Liver (tissue), 8 donors: ENCODE measurements at regions not wholly inside any gene's neighbourhood (a gene's known extent, or its start where the extent isn't known, plus 50 kb on each side); places are given as distances from the start of the nearest gene placed in this dataset.

ENCODE experiments used
- DNase-seq: peaks from one replicate; pipeline ENCODE4 v3.0.0-alpha.2; 2017; ENCODE audit warnings: low spot score
- H3K27ac ChIP-seq, 2 donors: one replicate each; pipeline ENCODE4 v1.7.0; 2013; ENCODE audit warnings: inconsistent platforms in 2 of 2, low read length in 2 of 2, control low read depth in 1 of 2, low read depth in 1 of 2, mild to moderate bottlenecking in 1 of 2
- H3K27me3 ChIP-seq, 4 donors: one replicate each; pipeline versions ENCODE4 v1.6.1 to v1.7.0; 2013; ENCODE audit warnings: low read length in 3 of 4, inconsistent platforms in 1 of 4, mild to moderate bottlenecking in 1 of 4, moderate library complexity in 1 of 4; ENCODE audit not compliant: control insufficient read depth in 4 of 4, insufficient read depth in 4 of 4
- H3K36me3 ChIP-seq, 4 donors: one replicate each; pipeline versions ENCODE4 v1.6.1 to v1.7.0; 2013; ENCODE audit warnings: low read length in 3 of 4, mild to moderate bottlenecking in 3 of 4, low read depth in 1 of 4, moderate library complexity in 1 of 4; ENCODE audit not compliant: control insufficient read depth in 4 of 4, insufficient read depth in 3 of 4
- H3K4me1 ChIP-seq, 4 donors: one replicate each; pipeline versions ENCODE4 v1.6.1 to v1.7.0; 2013; ENCODE audit warnings: low read length in 3 of 4, mild to moderate bottlenecking in 3 of 4, moderate library complexity in 1 of 4; ENCODE audit not compliant: control insufficient read depth in 4 of 4, insufficient read depth in 4 of 4
- H3K4me3 ChIP-seq, 3 donors: one replicate each; pipeline versions ENCODE4 v1.6.1 to v1.7.0; 2013; ENCODE audit warnings: low read length in 3 of 3, control low read depth in 1 of 3, low read depth in 1 of 3, mild to moderate bottlenecking in 1 of 3
- H3K9ac ChIP-seq, 2 donors: one replicate each; pipeline ENCODE4 v1.7.0; 2013; ENCODE audit warnings: low read length in 2 of 2, mild to moderate bottlenecking in 2 of 2, moderate library complexity in 2 of 2, control low read depth in 1 of 2, low read depth in 1 of 2
- H3K9me3 ChIP-seq, 4 donors: one replicate each; pipeline versions ENCODE4 v1.6.1 to v1.7.0; 2013; ENCODE audit warnings: low read length in 3 of 4; ENCODE audit not compliant: control insufficient read depth in 4 of 4
- EGR1 ChIP-seq, 2 donors: IDR thresholded peaks; 2 replicates each; pipeline ENCODE4 v1.6.1; 2016 to 2018; ENCODE audit warnings: antibody characterized with exemption in 2 of 2, low read depth in 2 of 2
- FOXA2 ChIP-seq: IDR thresholded peaks from 2 replicates; pipeline ENCODE4 v1.6.1; 2016; ENCODE audit warnings: antibody characterized with exemption
- GABPA ChIP-seq, 2 donors: IDR thresholded peaks in 1 of 2; conservative IDR thresholded peaks in 1 of 2; 2 replicates each; pipeline ENCODE4 v1.6.1; 2016; ENCODE audit warnings: antibody characterized with exemption in 2 of 2, mild to moderate bottlenecking in 1 of 2, moderate library complexity in 1 of 2
- HNF4A ChIP-seq, 2 donors: conservative IDR thresholded peaks; 2 replicates each; pipeline ENCODE4 v1.6.1; 2016; ENCODE audit warnings: antibody characterized with exemption in 2 of 2, mild to moderate bottlenecking in 2 of 2
- HNF4G ChIP-seq: IDR thresholded peaks from 2 replicates; pipeline ENCODE4 v1.6.1; 2016; ENCODE audit warnings: antibody characterized with exemption
- JUND ChIP-seq, 2 donors: IDR thresholded peaks; 2 replicates each; pipeline ENCODE4 v1.6.1; 2016; ENCODE audit warnings: antibody characterized with exemption in 2 of 2
- NR2F2 ChIP-seq: IDR thresholded peaks from 2 replicates; pipeline ENCODE4 v1.6.1; 2016; ENCODE audit warnings: antibody characterized with exemption
- RAD21 ChIP-seq, 2 donors: IDR thresholded peaks; 2 replicates each; pipeline ENCODE4 v1.6.1; 2016; ENCODE audit warnings: antibody characterized with exemption in 2 of 2, mild to moderate bottlenecking in 2 of 2
- REST ChIP-seq: IDR thresholded peaks from 2 replicates; pipeline ENCODE4 v1.6.1; 2016; ENCODE audit warnings: antibody characterized with exemption, mild to moderate bottlenecking
- RXRA ChIP-seq, 2 donors: IDR thresholded peaks; 2 replicates each; pipeline ENCODE4 v1.6.1; 2017 to 2018; ENCODE audit warnings: antibody characterized with exemption in 2 of 2, mild to moderate bottlenecking in 1 of 2
- SP1 ChIP-seq: IDR thresholded peaks from 2 replicates; pipeline ENCODE4 v1.6.1; 2018; ENCODE audit warnings: antibody characterized with exemption, mild to moderate bottlenecking
- TAF1 ChIP-seq: conservative IDR thresholded peaks from 2 replicates; pipeline ENCODE4 v1.6.1; 2016; ENCODE audit warnings: antibody characterized with exemption, mild to moderate bottlenecking
- YY1 ChIP-seq: IDR thresholded peaks from 2 replicates; pipeline ENCODE4 v1.6.1; 2016; ENCODE audit warnings: antibody characterized with exemption, mild to moderate bottlenecking
- ZBTB33 ChIP-seq: IDR thresholded peaks from 2 replicates; pipeline ENCODE4 v1.6.1; 2016; ENCODE audit warnings: antibody characterized with exemption
- WGBS: extraction: QIAGEN DNeasy Blood & Tissue Kit; methylation state at CpG from one replicate; pipeline ENCODE4 v1.1.7; 2013; 5-methylcytosine and 5-hydroxymethylcytosine counted together
- TF ChIP-seq, protein P1 (sequence below): fragments of 150-350 bp; IDR thresholded peaks from 2 replicates; pipeline ENCODE4 v1.5.1; 2017; ENCODE audit warnings: improper control_type of control experiment, low read depth, low read length; ENCODE audit not compliant: missing input control
- TF ChIP-seq, protein P2 (sequence below): IDR thresholded peaks from 2 replicates; pipeline ENCODE4 v1.6.1; 2016; ENCODE audit warnings: antibody characterized with exemption
- donor health status: healthy.
- donor health status: healthy.
- donor health status: healthy.
- donor health status: healthy.
- donor health status: healthy.

GRCh38 chr9:134981829-134982228 lies 64.1 kb upstream of the FCN1 start:
- Histone ChIP-seq H3K4me1 (no peaks in the 10 kb centered on the region), H3K4me3 (no peak overlapping the region), H3K9ac (no peak overlapping the region), H3K27me3 (peaks cover 0 to 3% (median 0%) of the 10 kb centered on the region in 4 donors), H3K9me3 (no peaks in the 10 kb centered on the region), H3K27ac (no peak overlapping the region), H3K36me3 (no peaks in the 10 kb centered on the region)
- no peak for DNase-seq
- 91% methylated on average over 11 of the region's 11 CpGs for WGBS
- TF ChIP-seq HNF4A (conservative IDR thresholded peaks at IDR 0.05) (no peak), RXRA (IDR thresholded peaks at IDR 0.05) (no peak), HNF4G (no peak), SP1 (no peak), GABPA (IDR thresholded peaks at IDR 0.05 in 1 of 2, conservative IDR thresholded peaks at IDR 0.05 in 1 of 2) (no peak), TAF1 (no peak), YY1 (no peak), FOXA2 (no peak), JUND (IDR thresholded peaks at IDR 0.05) (no peak), NR2F2 (no peak), EGR1 (IDR thresholded peaks at IDR 0.05; ENCODE audit: low read depth in 2 of 2) (no peak)
- TF ChIP-seq, protein P1, sequence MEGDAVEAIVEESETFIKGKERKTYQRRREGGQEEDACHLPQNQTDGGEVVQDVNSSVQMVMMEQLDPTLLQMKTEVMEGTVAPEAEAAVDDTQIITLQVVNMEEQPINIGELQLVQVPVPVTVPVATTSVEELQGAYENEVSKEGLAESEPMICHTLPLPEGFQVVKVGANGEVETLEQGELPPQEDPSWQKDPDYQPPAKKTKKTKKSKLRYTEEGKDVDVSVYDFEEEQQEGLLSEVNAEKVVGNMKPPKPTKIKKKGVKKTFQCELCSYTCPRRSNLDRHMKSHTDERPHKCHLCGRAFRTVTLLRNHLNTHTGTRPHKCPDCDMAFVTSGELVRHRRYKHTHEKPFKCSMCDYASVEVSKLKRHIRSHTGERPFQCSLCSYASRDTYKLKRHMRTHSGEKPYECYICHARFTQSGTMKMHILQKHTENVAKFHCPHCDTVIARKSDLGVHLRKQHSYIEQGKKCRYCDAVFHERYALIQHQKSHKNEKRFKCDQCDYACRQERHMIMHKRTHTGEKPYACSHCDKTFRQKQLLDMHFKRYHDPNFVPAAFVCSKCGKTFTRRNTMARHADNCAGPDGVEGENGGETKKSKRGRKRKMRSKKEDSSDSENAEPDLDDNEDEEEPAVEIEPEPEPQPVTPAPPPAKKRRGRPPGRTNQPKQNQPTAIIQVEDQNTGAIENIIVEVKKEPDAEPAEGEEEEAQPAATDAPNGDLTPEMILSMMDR = no peak
- TF ChIP-seq, protein P2, sequence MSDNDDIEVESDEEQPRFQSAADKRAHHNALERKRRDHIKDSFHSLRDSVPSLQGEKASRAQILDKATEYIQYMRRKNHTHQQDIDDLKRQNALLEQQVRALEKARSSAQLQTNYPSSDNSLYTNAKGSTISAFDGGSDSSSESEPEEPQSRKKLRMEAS = no peak

GRCh38 chr9:134982311-134982710 lies 64.6 kb upstream of the FCN1 start:
- Histone ChIP-seq H3K27ac (no peak overlapping the region), H3K9ac (no peak overlapping the region), H3K4me3 (no peak overlapping the region), H3K36me3 (no peaks in the 10 kb centered on the region), H3K4me1 (no peaks in the 10 kb centered on the region), H3K27me3 (peaks cover 0 to 3% (median 0%) of the 10 kb centered on the region in 4 donors), H3K9me3 (no peaks in the 10 kb centered on the region)
- WGBS = 83% methylated on average over 8 of the region's 8 CpGs
- DNase-seq = no peak
- TF ChIP-seq GABPA (IDR thresholded peaks at IDR 0.05 in 1 of 2, conservative IDR thresholded peaks at IDR 0.05 in 1 of 2) (no peak), TAF1 (no peak), NR2F2 (no peak), FOXA2 (no peak), HNF4G (no peak), REST (no peak), SP1 (no peak), ZBTB33 (no peak), JUND (IDR thresholded peaks at IDR 0.05) (no peak), RAD21 (IDR thresholded peaks at IDR 0.05) (no peak), HNF4A (conservative IDR thresholded peaks at IDR 0.05) (no peak)
- TF ChIP-seq, protein P2 = no peak
